A549 (cell line): ENCODE measurements at regions not wholly inside any gene's neighbourhood (a gene's known extent, or its start where the extent isn't known, plus 50 kb on each side); places are given as distances from the start of the nearest gene placed in this dataset.

Source experiments
- BHLHE40 ChIP-seq: IDR thresholded peaks from 2 replicates; pipeline ENCODE4 v1.6.1; 2012; ENCODE audit warnings: low read depth, low read length, inconsistent platforms
- CEBPB ChIP-seq, 2 experiments: fragments of >200 bp in 1 of 2; sonication (Bioruptor Twin) in 1 of 2; formaldehyde crosslinking in 1 of 2; IDR thresholded peaks; 2 replicates each; pipeline ENCODE4 v1.6.1; 2012 to 2016
- HOXB13 ChIP-seq: fragments of 250-450 bp; sonication (Bioruptor Pico); IDR thresholded peaks from 2 replicates; pipeline ENCODE4 v1.5.0; 2020; ENCODE audit warnings: low read depth, mild to moderate bottlenecking, moderate library complexity
- JUN ChIP-seq, 2 experiments: fragments of >200 bp; sonication (Bioruptor Twin); formaldehyde crosslinking; IDR thresholded peaks; 2 replicates in 1 of 2; 3 replicates in 1 of 2; pipeline ENCODE4 v1.6.1; 2016 to 2017
- JUNB ChIP-seq: fragments of >200 bp; sonication (Bioruptor Twin); formaldehyde crosslinking; IDR thresholded peaks from 2 replicates; pipeline ENCODE4 v1.6.1; 2016
- KDM5A ChIP-seq: fragments of 200-600 bp; sonication (generic); IDR thresholded peaks from 2 replicates; pipeline ENCODE4 v1.6.1; 2016; ENCODE audit warnings: antibody characterized with exemption, mild to moderate bottlenecking
- MAZ ChIP-seq: fragments of 150-350 bp; IDR thresholded peaks from 2 replicates; pipeline ENCODE4 v1.6.1; 2014; ENCODE audit warnings: antibody characterized with exemption, low read depth, low read length, borderline replicate concordance
- MYC ChIP-seq: IDR thresholded peaks from 2 replicates; pipeline ENCODE4 v1.6.1; 2012; ENCODE audit warnings: mild to moderate bottlenecking, inconsistent platforms, low read length, improper control_type of control experiment, borderline replicate concordance
- POLR2A ChIP-seq: IDR thresholded peaks from 2 replicates; pipeline ENCODE4 v1.6.1; 2012; ENCODE audit warnings: mild to moderate bottlenecking, low read length
- TF ChIP-seq, protein P1 (sequence below): fragments of 250-450 bp; sonication (Bioruptor Pico); IDR thresholded peaks from 2 replicates; pipeline ENCODE4 v1.5.0; 2021; ENCODE audit warnings: mild to moderate bottlenecking, moderate library complexity, borderline replicate concordance
- TF ChIP-seq, protein P2 (sequence below): fragments of >200 bp; sonication (Bioruptor Twin); formaldehyde crosslinking; IDR thresholded peaks from 3 replicates; pipeline ENCODE4 v1.5.1; 2016
- TF ChIP-seq, protein P3 (sequence below): IDR thresholded peaks from 2 replicates; pipeline ENCODE4 v1.6.1; 2012
- TF ChIP-seq, protein P4 (sequence below): fragments of 200-600 bp; sonication (generic); IDR thresholded peaks from 2 replicates; pipeline ENCODE4 v1.6.1; 2016; ENCODE audit warnings: antibody characterized with exemption, mild to moderate bottlenecking, moderate library complexity

DNA sequence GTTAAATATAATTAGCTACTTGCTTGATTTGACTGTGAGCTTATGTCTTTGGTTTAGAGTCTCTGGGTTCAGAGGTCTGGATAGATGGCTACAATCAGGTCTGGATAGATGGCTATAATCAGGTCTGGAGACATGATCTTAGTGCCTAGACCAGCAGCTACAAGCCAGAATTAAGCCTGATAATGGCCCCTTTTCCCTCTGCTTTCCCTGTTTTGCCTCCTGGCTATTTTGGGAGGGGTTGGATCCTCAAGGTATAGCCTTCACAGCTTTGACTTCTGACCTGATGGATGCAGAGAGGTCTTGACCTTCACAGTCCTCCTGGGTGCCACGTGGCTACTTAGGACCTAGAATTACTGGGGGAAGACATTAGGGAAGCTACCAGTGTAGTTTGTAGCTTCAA lies 877.7 kb downstream of the GALC start:
- TF ChIP-seq, protein P1, sequence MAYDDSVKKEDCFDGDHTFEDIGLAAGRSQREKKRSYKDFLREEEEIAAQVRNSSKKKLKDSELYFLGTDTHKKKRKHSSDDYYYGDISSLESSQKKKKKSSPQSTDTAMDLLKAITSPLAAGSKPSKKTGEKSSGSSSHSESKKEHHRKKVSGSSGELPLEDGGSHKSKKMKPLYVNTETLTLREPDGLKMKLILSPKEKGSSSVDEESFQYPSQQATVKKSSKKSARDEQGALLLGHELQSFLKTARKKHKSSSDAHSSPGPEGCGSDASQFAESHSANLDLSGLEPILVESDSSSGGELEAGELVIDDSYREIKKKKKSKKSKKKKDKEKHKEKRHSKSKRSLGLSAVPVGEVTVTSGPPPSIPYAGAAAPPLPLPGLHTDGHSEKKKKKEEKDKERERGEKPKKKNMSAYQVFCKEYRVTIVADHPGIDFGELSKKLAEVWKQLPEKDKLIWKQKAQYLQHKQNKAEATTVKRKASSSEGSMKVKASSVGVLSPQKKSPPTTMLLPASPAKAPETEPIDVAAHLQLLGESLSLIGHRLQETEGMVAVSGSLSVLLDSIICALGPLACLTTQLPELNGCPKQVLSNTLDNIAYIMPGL (CRISPR knock-in tag): no peak
- TF ChIP-seq, protein P2, sequence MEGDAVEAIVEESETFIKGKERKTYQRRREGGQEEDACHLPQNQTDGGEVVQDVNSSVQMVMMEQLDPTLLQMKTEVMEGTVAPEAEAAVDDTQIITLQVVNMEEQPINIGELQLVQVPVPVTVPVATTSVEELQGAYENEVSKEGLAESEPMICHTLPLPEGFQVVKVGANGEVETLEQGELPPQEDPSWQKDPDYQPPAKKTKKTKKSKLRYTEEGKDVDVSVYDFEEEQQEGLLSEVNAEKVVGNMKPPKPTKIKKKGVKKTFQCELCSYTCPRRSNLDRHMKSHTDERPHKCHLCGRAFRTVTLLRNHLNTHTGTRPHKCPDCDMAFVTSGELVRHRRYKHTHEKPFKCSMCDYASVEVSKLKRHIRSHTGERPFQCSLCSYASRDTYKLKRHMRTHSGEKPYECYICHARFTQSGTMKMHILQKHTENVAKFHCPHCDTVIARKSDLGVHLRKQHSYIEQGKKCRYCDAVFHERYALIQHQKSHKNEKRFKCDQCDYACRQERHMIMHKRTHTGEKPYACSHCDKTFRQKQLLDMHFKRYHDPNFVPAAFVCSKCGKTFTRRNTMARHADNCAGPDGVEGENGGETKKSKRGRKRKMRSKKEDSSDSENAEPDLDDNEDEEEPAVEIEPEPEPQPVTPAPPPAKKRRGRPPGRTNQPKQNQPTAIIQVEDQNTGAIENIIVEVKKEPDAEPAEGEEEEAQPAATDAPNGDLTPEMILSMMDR: no peak
- TF ChIP-seq HOXB13 (CRISPR knock-in tag): no peak
- TF ChIP-seq MAZ: no peak
- TF ChIP-seq, protein P3, sequence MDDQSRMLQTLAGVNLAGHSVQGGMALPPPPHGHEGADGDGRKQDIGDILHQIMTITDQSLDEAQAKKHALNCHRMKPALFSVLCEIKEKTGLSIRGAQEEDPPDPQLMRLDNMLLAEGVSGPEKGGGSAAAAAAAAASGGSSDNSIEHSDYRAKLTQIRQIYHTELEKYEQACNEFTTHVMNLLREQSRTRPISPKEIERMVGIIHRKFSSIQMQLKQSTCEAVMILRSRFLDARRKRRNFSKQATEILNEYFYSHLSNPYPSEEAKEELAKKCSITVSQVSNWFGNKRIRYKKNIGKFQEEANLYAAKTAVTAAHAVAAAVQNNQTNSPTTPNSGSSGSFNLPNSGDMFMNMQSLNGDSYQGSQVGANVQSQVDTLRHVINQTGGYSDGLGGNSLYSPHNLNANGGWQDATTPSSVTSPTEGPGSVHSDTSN: no peak
- TF ChIP-seq BHLHE40: no peak
- TF ChIP-seq JUNB: no peak
- TF ChIP-seq JUN (IDR thresholded peaks at IDR 0.05): no peak
- TF ChIP-seq, protein P4, sequence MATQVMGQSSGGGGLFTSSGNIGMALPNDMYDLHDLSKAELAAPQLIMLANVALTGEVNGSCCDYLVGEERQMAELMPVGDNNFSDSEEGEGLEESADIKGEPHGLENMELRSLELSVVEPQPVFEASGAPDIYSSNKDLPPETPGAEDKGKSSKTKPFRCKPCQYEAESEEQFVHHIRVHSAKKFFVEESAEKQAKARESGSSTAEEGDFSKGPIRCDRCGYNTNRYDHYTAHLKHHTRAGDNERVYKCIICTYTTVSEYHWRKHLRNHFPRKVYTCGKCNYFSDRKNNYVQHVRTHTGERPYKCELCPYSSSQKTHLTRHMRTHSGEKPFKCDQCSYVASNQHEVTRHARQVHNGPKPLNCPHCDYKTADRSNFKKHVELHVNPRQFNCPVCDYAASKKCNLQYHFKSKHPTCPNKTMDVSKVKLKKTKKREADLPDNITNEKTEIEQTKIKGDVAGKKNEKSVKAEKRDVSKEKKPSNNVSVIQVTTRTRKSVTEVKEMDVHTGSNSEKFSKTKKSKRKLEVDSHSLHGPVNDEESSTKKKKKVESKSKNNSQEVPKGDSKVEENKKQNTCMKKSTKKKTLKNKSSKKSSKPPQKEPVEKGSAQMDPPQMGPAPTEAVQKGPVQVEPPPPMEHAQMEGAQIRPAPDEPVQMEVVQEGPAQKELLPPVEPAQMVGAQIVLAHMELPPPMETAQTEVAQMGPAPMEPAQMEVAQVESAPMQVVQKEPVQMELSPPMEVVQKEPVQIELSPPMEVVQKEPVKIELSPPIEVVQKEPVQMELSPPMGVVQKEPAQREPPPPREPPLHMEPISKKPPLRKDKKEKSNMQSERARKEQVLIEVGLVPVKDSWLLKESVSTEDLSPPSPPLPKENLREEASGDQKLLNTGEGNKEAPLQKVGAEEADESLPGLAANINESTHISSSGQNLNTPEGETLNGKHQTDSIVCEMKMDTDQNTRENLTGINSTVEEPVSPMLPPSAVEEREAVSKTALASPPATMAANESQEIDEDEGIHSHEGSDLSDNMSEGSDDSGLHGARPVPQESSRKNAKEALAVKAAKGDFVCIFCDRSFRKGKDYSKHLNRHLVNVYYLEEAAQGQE: no peak
- no peak for TF ChIP-seq KDM5A
- TF ChIP-seq CEBPB (IDR thresholded peaks at IDR 0.05): no peak
- TF ChIP-seq POLR2A: no peak
- no peak for TF ChIP-seq MYC
